Neural cell (in vitro differentiated cells): ENCODE measurements at regions not wholly inside any gene's neighbourhood (a gene's known extent, or its start where the extent isn't known, plus 50 kb on each side); places are given as distances from the start of the nearest gene placed in this dataset.

ENCODE experiments used
- H2AFZ ChIP-seq: fragments of 200-600, 300-800 bp; sonication (generic), shearing (Covaris generic); 2 replicates; pipeline ENCODE4 v1.6.0; 2014; ENCODE audit warnings: low read depth, mild to moderate bottlenecking, antibody characterized with exemption, low read length, moderate library complexity
- H3F3A ChIP-seq: fragments of 200-600 bp; shearing (Covaris generic); 2 replicates; pipeline ENCODE4 v1.6.1; 2016; ENCODE audit warnings: mild to moderate bottlenecking, moderate library complexity, mixed read lengths, antibody characterized with exemption, low read length; ENCODE audit not compliant: insufficient read depth, poor library complexity, severe bottlenecking
- H3K27ac ChIP-seq: fragments of 200-600, 300-800 bp; sonication (generic), shearing (Covaris generic); 2 replicates; pipeline ENCODE4 v1.5.1; 2014; ENCODE audit warnings: mild to moderate bottlenecking, low read length, moderate library complexity
- H3K27me3 ChIP-seq: fragments of 300-800, 200-600 bp; sonication (generic), shearing (Covaris generic); 2 replicates; pipeline ENCODE4 v1.6.0; 2014; ENCODE audit warnings: mild to moderate bottlenecking, low read depth, low read length, moderate library complexity; ENCODE audit not compliant: insufficient read depth
- H3K36me3 ChIP-seq: fragments of 300-800, 200-600 bp; sonication (generic), shearing (Covaris generic); 2 replicates; pipeline ENCODE4 v1.5.1; 2014; ENCODE audit warnings: mild to moderate bottlenecking, antibody characterized with exemption, low read length, moderate library complexity; ENCODE audit not compliant: insufficient read depth
- H3K4me2 ChIP-seq: fragments of 300-800, 200-600 bp; sonication (generic), shearing (Covaris generic); 2 replicates; pipeline ENCODE4 v1.6.0; 2014; ENCODE audit warnings: mild to moderate bottlenecking, low read length
- H3K4me3 ChIP-seq: fragments of 300-800, 200-600 bp; sonication (generic), shearing (Covaris generic); 2 replicates; pipeline ENCODE4 v1.5.1; 2014; ENCODE audit warnings: mild to moderate bottlenecking, low read length, moderate library complexity
- H3K79me2 ChIP-seq: fragments of 200-600 bp; shearing (Covaris generic); replicated peaks from 2 replicates; pipeline ENCODE4 v1.6.0; 2014; ENCODE audit warnings: mild to moderate bottlenecking, low read length, moderate library complexity; ENCODE audit not compliant: insufficient read depth
- H3K9ac ChIP-seq: fragments of 300-800, 200-600 bp; sonication (generic), shearing (Covaris generic); 2 replicates; pipeline ENCODE4 v1.6.1; 2016; ENCODE audit warnings: mild to moderate bottlenecking, low read length, mixed read lengths
- H3K9me2 ChIP-seq: fragments of 200-600 bp; shearing (Covaris generic); 2 replicates; pipeline ENCODE4 v1.6.1; 2016; ENCODE audit warnings: mild to moderate bottlenecking, low read length, mixed read lengths; ENCODE audit not compliant: insufficient read depth
- H3K9me3 ChIP-seq: fragments of 200-600, 300-800 bp; sonication (generic), shearing (Covaris generic); 2 replicates; pipeline ENCODE4 v1.6.1; 2016; ENCODE audit warnings: mild to moderate bottlenecking, mixed run types, low read length, moderate library complexity, mixed read lengths
- H4K20me1 ChIP-seq: fragments of 200-600 bp; shearing (Covaris generic); 2 replicates; pipeline ENCODE4 v1.6.1; 2016; ENCODE audit warnings: mild to moderate bottlenecking, mixed run types; ENCODE audit not compliant: insufficient read depth
- CTCF ChIP-seq: fragments of 450-650 bp; IDR thresholded peaks from 2 replicates; pipeline ENCODE4 v1.5.1; 2014; ENCODE audit warnings: antibody characterized with exemption, mild to moderate bottlenecking, moderate library complexity; ENCODE audit not compliant: poor library complexity, severe bottlenecking
- EP300 ChIP-seq: fragments of 450-650 bp; conservative IDR thresholded peaks from 2 replicates; pipeline ENCODE4 v1.6.1; 2014; ENCODE audit warnings: antibody characterized with exemption, mild to moderate bottlenecking, moderate library complexity; ENCODE audit not compliant: poor library complexity, severe bottlenecking
- EZH2 ChIP-seq: fragments of 200-600, 300-800 bp; shearing (Covaris generic), sonication (generic); IDR thresholded peaks from 2 replicates; pipeline ENCODE4 v1.6.1; 2014; ENCODE audit warnings: antibody characterized with exemption, low read length, borderline replicate concordance, mild to moderate bottlenecking; ENCODE audit not compliant: insufficient read depth, poor library complexity, severe bottlenecking
- MXI1 ChIP-seq: fragments of 450-650 bp; conservative IDR thresholded peaks from 2 replicates; pipeline ENCODE4 v1.6.1; 2014; ENCODE audit warnings: antibody characterized with exemption, mild to moderate bottlenecking; ENCODE audit not compliant: poor library complexity, severe bottlenecking
- POLR2AphosphoS5 ChIP-seq: IDR thresholded peaks from 2 replicates; pipeline ENCODE4 v1.6.1; 2012
- RAD21 ChIP-seq: fragments of 450-650 bp; conservative IDR thresholded peaks from 2 replicates; pipeline ENCODE4 v1.6.1; 2014; ENCODE audit warnings: antibody characterized with exemption, mild to moderate bottlenecking, moderate library complexity
- REST ChIP-seq: IDR thresholded peaks from 2 replicates; pipeline ENCODE4 v1.6.1; 2012; ENCODE audit warnings: borderline replicate concordance
- SMC3 ChIP-seq: fragments of 450-650 bp; conservative IDR thresholded peaks from 2 replicates; pipeline ENCODE4 v1.6.1; 2014; ENCODE audit warnings: antibody characterized with exemption, mild to moderate bottlenecking, moderate library complexity; ENCODE audit not compliant: poor library complexity
- TAF1 ChIP-seq: IDR thresholded peaks from 2 replicates; pipeline ENCODE4 v1.6.1; 2012; ENCODE audit warnings: low read depth

GRCh38 chr4:126591583-126591982, 1041.2 kb upstream of the INTU start:
- H3K36me3 ChIP-seq = no peaks in the 10 kb centered on the region
- no peaks in the 10 kb centered on the region for H3K79me2 ChIP-seq
- no peaks in the 10 kb centered on the region for H4K20me1 ChIP-seq
- H3F3A ChIP-seq = no peaks in the 10 kb centered on the region
- no peak overlapping the region for H3K9ac ChIP-seq
- no peak overlapping the region for H3K4me3 ChIP-seq
- H3K9me2 ChIP-seq = no peaks in the 10 kb centered on the region
- H2AFZ ChIP-seq = no peak overlapping the region
- no peak overlapping the region for H3K27ac ChIP-seq
- no peaks in the 10 kb centered on the region for H3K27me3 ChIP-seq
- H3K9me3 ChIP-seq = no peaks in the 10 kb centered on the region
- H3K4me2 ChIP-seq = no peak overlapping the region
- TF ChIP-seq REST = no peak
- no peak for TF ChIP-seq CTCF

- no peak overlapping the region for H3K4me2 ChIP-seq
- no peaks in the 10 kb centered on the region for H3F3A ChIP-seq
- no peaks in the 10 kb centered on the region for H3K27me3 ChIP-seq
- H3K36me3 ChIP-seq = no peaks in the 10 kb centered on the region
- no peaks in the 10 kb centered on the region for H3K9me2 ChIP-seq
- H2AFZ ChIP-seq = no peak overlapping the region
- H3K79me2 ChIP-seq = no peaks in the 10 kb centered on the region
- TF ChIP-seq REST = no peak
- TF ChIP-seq RAD21 = no peak
- no peak for TF ChIP-seq SMC3
- TF ChIP-seq EZH2 = no peak
- no peak for TF ChIP-seq MXI1
- TF ChIP-seq EP300 = no peak
- no peak for TF ChIP-seq CTCF
- no peak for TF ChIP-seq POLR2AphosphoS5
- TF ChIP-seq TAF1 = no peak
- H3K9me3 ChIP-seq = no peaks in the 10 kb centered on the region
- no peaks in the 10 kb centered on the region for H4K20me1 ChIP-seq
- H3K27ac ChIP-seq = no peak overlapping the region
- no peak overlapping the region for H3K4me3 ChIP-seq
- no peak overlapping the region for H3K9ac ChIP-seq
Measured at GRCh38 chr4:126592088-126592487, 1040.7 kb upstream of the INTU start.
